ENCODE measurements at regions not wholly inside any gene's neighbourhood (a gene's known extent, or its start where the extent isn't known, plus 50 kb on each side); places are given as distances from the start of the nearest gene placed in this dataset.

GRCh38 chr12:102726686-102727085 is 190.4 kb downstream of the PAH start:
- H2AK5ac ChIP-seq (ENCODE audit: low read depth, low read length), result no peak overlapping the region
- H3K23ac ChIP-seq (ENCODE audit: low read depth, low read length), result no peak overlapping the region
- DNase-seq, result no peak
- H2BK5ac ChIP-seq (ENCODE audit: low read depth, low read length, poor library complexity, severe bottlenecking), result no peak overlapping the region
- H3K4me2 ChIP-seq (ENCODE audit: low read depth, low read length), result no peak overlapping the region
- TF ChIP-seq CHD1 (IDR thresholded peaks at IDR 0.05; ENCODE audit: low read depth, low read length) (no peak), RFX5 (IDR thresholded peaks at IDR 0.05; ENCODE audit: low read depth, low read length) (no peak), POLR2A (IDR thresholded peaks at IDR 0.05; ENCODE audit: low read depth, low read length) (no peak), USF2 (IDR thresholded peaks at IDR 0.05; ENCODE audit: low read depth, low read length) (no peak), CTCF (conservative IDR thresholded peaks at IDR 0.05; ENCODE audit: low read depth, low read length) (no peak)
- H3K27ac ChIP-seq (ENCODE audit: insufficient read depth, low read length), result no peak overlapping the region
- no peak overlapping the region for H3K18ac ChIP-seq (ENCODE audit: low read depth, low read length)
- no peaks in the 10 kb centered on the region for H3K4me1 ChIP-seq (ENCODE audit: control insufficient read depth, insufficient read depth, low read length)
- no peak overlapping the region for H2BK15ac ChIP-seq (ENCODE audit: low read depth, low read length)
- H4K91ac ChIP-seq (ENCODE audit: insufficient read depth, low read depth, low read length), result no peak overlapping the region
- H3K56ac ChIP-seq (ENCODE audit: extremely low read depth, insufficient read depth, low read length), result no peak overlapping the region
- no peak overlapping the region for H4K8ac ChIP-seq (ENCODE audit: low read depth in 2 of 2, low read length in 2 of 2)
- dilution Hi-C loops (cut with HindIII; ENCODE audit: low sequenced_read_pairs, unreplicated experiment) (no loop called here), intact Hi-C loops (cut with micrococcal nuclease) (no loop called here), in situ Hi-C loops (cut with MboI; ENCODE audit: low sequenced_read_pairs) (loop anchor here (25.0 kb wide), 1 partner anchor 764 kb away; no protein-coding TSS in a partner anchor)
- ChIA-PET CTCF (no interaction called here), POLR2A (ENCODE audit: unreplicated experiment) (no interaction called here)
- no peak overlapping the region for H3K9ac ChIP-seq (ENCODE audit: low read depth, low read length)
- H3K79me1 ChIP-seq (ENCODE audit: low read depth in 1 of 2, low read length in 2 of 2), result no peaks in the 10 kb centered on the region
- H2AFZ ChIP-seq (replicated peaks; ENCODE audit: low read length, poor library complexity), result no peak overlapping the region
- H4K5ac ChIP-seq (ENCODE audit: low read depth, low read length), result no peak overlapping the region
- no peak overlapping the region for H3K4me3 ChIP-seq (ENCODE audit: insufficient read depth, low read depth, low read length)
- H2AK9ac ChIP-seq (replicated peaks; ENCODE audit: low read depth, low read length, poor library complexity), result no peak overlapping the region
- no peaks in the 10 kb centered on the region for H3K9me1 ChIP-seq (ENCODE audit: insufficient read depth, low read length)
- H3K9me3 ChIP-seq (ENCODE audit: control insufficient read depth, insufficient read depth, low read length), result no peaks in the 10 kb centered on the region
- WGBS, 2 experiments (ENCODE audit: extremely low coverage in 2 of 2, insufficient read length in 1 of 2), result 40% methylated on average over 2 of the region's 4 CpGs; no CpG with 5 or more reads in 1 of the 2 experiments
- H3K36me3 ChIP-seq (ENCODE audit: control insufficient read depth, insufficient read depth, low read length), result no peaks in the 10 kb centered on the region
- H2BK120ac ChIP-seq (ENCODE audit: low read depth, low read length), result no peak overlapping the region
- no peak for ATAC-seq (ENCODE audit: low read depth)
- no peak overlapping the region for H2BK20ac ChIP-seq (ENCODE audit: low read depth, low read length)
- no peak overlapping the region for H3K14ac ChIP-seq (replicated peaks; ENCODE audit: low read depth, low read length)
- H3K4ac ChIP-seq (ENCODE audit: low read depth, low read length), result no peak overlapping the region
- no peaks in the 10 kb centered on the region for H3K27me3 ChIP-seq (ENCODE audit: control insufficient read depth, insufficient read depth, low read length)
- no TSS peak for BruUV-seq (replicated peaks)
- H4K20me1 ChIP-seq (ENCODE audit: insufficient read depth, low read length), result no peaks in the 10 kb centered on the region
